ENCODE measurements at regions not wholly inside any gene's neighbourhood (a gene's known extent, or its start where the extent isn't known, plus 50 kb on each side); places are given as distances from the start of the nearest gene placed in this dataset.
"Not testable (repeated sequence)": the region's sequence is repeated elsewhere in the genome, so short reads cannot be mapped to it uniquely, and the experiment has no call there.

GRCh38 chr14:49243777-49244176, 342.4 kb downstream of the RPS29 start:
- TF ChIP-seq CTCF (IDR thresholded peaks at IDR 0.05; ENCODE audit: low read depth, low read length); POLR2A (IDR thresholded peaks at IDR 0.05; ENCODE audit: extremely low read depth, insufficient read length); MAX (IDR thresholded peaks at IDR 0.05; ENCODE audit: low read depth, low read length); MYC (IDR thresholded peaks at IDR 0.05; ENCODE audit: low read depth, low read length): not testable (repeated sequence)
